ENCODE measurements at regions not wholly inside any gene's neighbourhood (a gene's known extent, or its start where the extent isn't known, plus 50 kb on each side); places are given as distances from the start of the nearest gene placed in this dataset.

GRCh38 chr7:12909483-12909882 is 222.1 kb downstream of the ARL4A start:
- TF ChIP-seq CTCF (conservative IDR thresholded peaks at IDR 0.05 in 1 of 2, IDR thresholded peaks at IDR 0.05 in 1 of 2; ENCODE audit: extremely low read depth in 1 of 2, insufficient read depth in 1 of 2, low read depth in 1 of 2, low read length in 2 of 2): no peak
- TF ChIP-seq EZH2 (IDR thresholded peaks at IDR 0.05; ENCODE audit: borderline replicate concordance, low read length): no peak
